ENCODE measurements at regions not wholly inside any gene's neighbourhood (a gene's known extent, or its start where the extent isn't known, plus 50 kb on each side); places are given as distances from the start of the nearest gene placed in this dataset.

GRCh38 chr18:60601249-60601648, 228.7 kb upstream of the MC4R start:
- no peak overlapping the region for H3K9ac ChIP-seq (ENCODE audit: insufficient read depth, low read length)
- H3K79me2 ChIP-seq (ENCODE audit: control insufficient read depth, insufficient read depth, low read length): no peaks in the 10 kb centered on the region
- no peaks in the 10 kb centered on the region for H3K36me3 ChIP-seq (ENCODE audit: control insufficient read depth, insufficient read depth, low read length)
- H3K27me3 ChIP-seq (ENCODE audit: control insufficient read depth, insufficient read depth, low read length): no peaks in the 10 kb centered on the region
- no peak overlapping the region for H3K4me3 ChIP-seq (replicated peaks in 1 of 4; ENCODE audit: control extremely low read depth in 1 of 4, insufficient read depth in 1 of 4, low read depth in 3 of 4, low read length in 4 of 4)
- no peak overlapping the region for H3K4me2 ChIP-seq (ENCODE audit: extremely low read depth, insufficient read depth, low read length)
- no peaks in the 10 kb centered on the region for H3K4me1 ChIP-seq (ENCODE audit: control insufficient read depth, extremely low read depth, insufficient read depth, low read length)
- TF ChIP-seq CTCF (conservative IDR thresholded peaks at IDR 0.05 in 1 of 2, IDR thresholded peaks at IDR 0.05 in 1 of 2; ENCODE audit: low read depth in 1 of 2, low read length in 2 of 2) (no peak), EZH2 (IDR thresholded peaks at IDR 0.05; ENCODE audit: low read length, missing control alignments) (no peak)
- no peaks in the 10 kb centered on the region for H4K20me1 ChIP-seq (ENCODE audit: control insufficient read depth, extremely low read depth, insufficient read depth, low read length)
- H3K9me3 ChIP-seq (ENCODE audit: control insufficient read depth, insufficient read depth, low read depth, low read length): no peaks in the 10 kb centered on the region
- H2AFZ ChIP-seq (ENCODE audit: low read length): no peak overlapping the region
- no peak for DNase-seq (ENCODE audit: low read depth in 2 of 2)
- no peak overlapping the region for H3K27ac ChIP-seq (ENCODE audit: insufficient read depth, low read length)

DNA sequence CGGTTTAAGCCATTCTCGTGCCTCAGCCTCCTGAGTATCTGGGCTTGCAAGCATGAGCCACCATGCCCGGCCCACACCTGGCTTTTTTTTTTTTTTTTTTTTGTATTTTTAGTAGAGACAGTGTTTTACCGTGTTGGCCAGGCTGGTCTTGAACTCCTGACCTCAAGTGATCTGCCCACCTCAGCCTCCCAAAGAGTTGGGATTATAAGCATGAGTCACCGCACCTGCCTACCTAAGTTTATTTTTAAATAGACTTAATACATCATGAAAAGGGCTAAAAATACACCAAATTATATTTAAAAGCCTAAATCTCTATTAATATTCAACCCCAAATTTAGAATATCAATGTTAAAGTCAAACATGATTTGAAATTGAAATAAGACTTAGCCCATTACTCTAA, 250.8 kb upstream of the MC4R start:
- Histone ChIP-seq H3K27ac (ENCODE audit: insufficient read depth, low read length) (no peak overlapping the region), H3K79me2 (ENCODE audit: control insufficient read depth, insufficient read depth, low read length) (no peaks in the 10 kb centered on the region), H3K9ac (ENCODE audit: insufficient read depth, low read length) (no peak overlapping the region), H3K4me2 (ENCODE audit: extremely low read depth, insufficient read depth, low read length) (no peak overlapping the region), H3K4me1 (ENCODE audit: control insufficient read depth, extremely low read depth, insufficient read depth, low read length) (no peaks in the 10 kb centered on the region), H3K27me3 (ENCODE audit: control insufficient read depth, insufficient read depth, low read length) (no peaks in the 10 kb centered on the region), H3K36me3 (ENCODE audit: control insufficient read depth, insufficient read depth, low read length) (no peaks in the 10 kb centered on the region), H4K20me1 (ENCODE audit: control insufficient read depth, extremely low read depth, insufficient read depth, low read length) (no peaks in the 10 kb centered on the region), H3K4me3 (replicated peaks in 1 of 4; ENCODE audit: control extremely low read depth in 1 of 4, insufficient read depth in 1 of 4, low read depth in 3 of 4, low read length in 4 of 4) (no peak overlapping the region), H2AFZ (ENCODE audit: low read length) (no peak overlapping the region), H3K9me3 (ENCODE audit: control insufficient read depth, insufficient read depth, low read depth, low read length) (no peaks in the 10 kb centered on the region)
- DNase-seq (ENCODE audit: low read depth in 2 of 2): no peak
- no peak for TF ChIP-seq CTCF (conservative IDR thresholded peaks at IDR 0.05 in 1 of 2, IDR thresholded peaks at IDR 0.05 in 1 of 2; ENCODE audit: low read depth in 1 of 2, low read length in 2 of 2)
- no peak for TF ChIP-seq EZH2 (IDR thresholded peaks at IDR 0.05; ENCODE audit: low read length, missing control alignments)

DNA sequence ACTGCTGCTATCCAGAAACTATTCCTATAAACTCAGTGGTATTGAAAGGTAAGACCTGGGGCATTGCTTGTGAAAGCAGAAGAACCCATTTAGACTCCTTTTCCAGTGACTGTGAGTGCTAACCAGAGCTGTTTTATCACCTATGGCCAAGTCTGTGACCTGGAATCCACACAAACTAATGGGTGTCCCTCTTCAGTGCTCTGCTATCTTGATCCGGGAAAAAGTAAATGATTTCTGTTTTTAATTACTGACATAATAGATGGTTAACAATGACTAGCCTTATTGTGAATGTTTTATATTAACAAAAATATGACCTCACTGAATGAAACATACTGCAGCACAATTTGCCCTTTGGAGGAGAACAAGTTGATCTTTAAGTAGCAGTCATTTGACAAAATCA, 251.6 kb upstream of the MC4R start:
- H3K27me3 ChIP-seq (ENCODE audit: control insufficient read depth, insufficient read depth, low read length): no peaks in the 10 kb centered on the region
- no peak overlapping the region for H2AFZ ChIP-seq (ENCODE audit: low read length)
- no peaks in the 10 kb centered on the region for H3K4me1 ChIP-seq (ENCODE audit: control insufficient read depth, extremely low read depth, insufficient read depth, low read length)
- no peaks in the 10 kb centered on the region for H3K36me3 ChIP-seq (ENCODE audit: control insufficient read depth, insufficient read depth, low read length)
- no peaks in the 10 kb centered on the region for H3K9me3 ChIP-seq (ENCODE audit: control insufficient read depth, insufficient read depth, low read depth, low read length)
- H3K27ac ChIP-seq (ENCODE audit: insufficient read depth, low read length): no peak overlapping the region
- H3K4me3 ChIP-seq (replicated peaks in 1 of 4; ENCODE audit: control extremely low read depth in 1 of 4, insufficient read depth in 1 of 4, low read depth in 3 of 4, low read length in 4 of 4): no peak overlapping the region
- TF ChIP-seq EZH2 (IDR thresholded peaks at IDR 0.05; ENCODE audit: low read length, missing control alignments) (no peak), CTCF (conservative IDR thresholded peaks at IDR 0.05 in 1 of 2, IDR thresholded peaks at IDR 0.05 in 1 of 2; ENCODE audit: low read depth in 1 of 2, low read length in 2 of 2) (no peak)
- DNase-seq (ENCODE audit: low read depth in 2 of 2): no peak
- no peaks in the 10 kb centered on the region for H3K79me2 ChIP-seq (ENCODE audit: control insufficient read depth, insufficient read depth, low read length)
- H4K20me1 ChIP-seq (ENCODE audit: control insufficient read depth, extremely low read depth, insufficient read depth, low read length): no peaks in the 10 kb centered on the region
- no peak overlapping the region for H3K4me2 ChIP-seq (ENCODE audit: extremely low read depth, insufficient read depth, low read length)
- no peak overlapping the region for H3K9ac ChIP-seq (ENCODE audit: insufficient read depth, low read length)

Measured in fibroblast of lung (primary cell).